ENCODE measurements at regions not wholly inside any gene's neighbourhood (a gene's known extent, or its start where the extent isn't known, plus 50 kb on each side); places are given as distances from the start of the nearest gene placed in this dataset.
A peak's percentile ranks its signal among the peaks of the same experiment; 100 is the strongest.

GRCh38 chr15:95286352-95286880 is 1044.1 kb upstream of the NR2F2 start:
- no peak for DNase-seq (ENCODE audit: low spot score)

- no peak for DNase-seq (ENCODE audit: low spot score)
Measured at GRCh38 chr15:95287720-95288103, 1042.8 kb upstream of the NR2F2 start.

- no peak for DNase-seq (ENCODE audit: low spot score)
Measured at GRCh38 chr15:95288626-95289025, 1041.9 kb upstream of the NR2F2 start.

- no peak for DNase-seq (ENCODE audit: low spot score)
Measured at GRCh38 chr15:95290176-95290974, 1040.1 kb upstream of the NR2F2 start.

- peak; percentile 39 for DNase-seq (ENCODE audit: low spot score)
Measured at GRCh38 chr15:95291898-95292472, 1038.5 kb upstream of the NR2F2 start.

GRCh38 chr15:95292785-95293450 is 1037.6 kb upstream of the NR2F2 start:
- DNase-seq (ENCODE audit: low spot score), result no peak

- DNase-seq (ENCODE audit: low spot score), result no peak
Measured at GRCh38 chr15:95293456-95294031, 1037.0 kb upstream of the NR2F2 start.

- DNase-seq (ENCODE audit: low spot score), result no peak
Measured at GRCh38 chr15:95295363-95295762, 1035.1 kb upstream of the NR2F2 start.

- DNase-seq (ENCODE audit: low spot score), result no peak
Measured at GRCh38 chr15:95295896-95296625, 1034.4 kb upstream of the NR2F2 start.

GRCh38 chr15:95296643-95297042 is 1033.9 kb upstream of the NR2F2 start:
- no peak for DNase-seq (ENCODE audit: low spot score)

- DNase-seq (ENCODE audit: low spot score), result no peak
Measured at GRCh38 chr15:95298729-95299128, 1031.8 kb upstream of the NR2F2 start.

GRCh38 chr15:95300958-95301357 is 1029.5 kb upstream of the NR2F2 start:
- no peak for DNase-seq (ENCODE audit: low spot score)

- no peak for DNase-seq (ENCODE audit: low spot score)
Measured at GRCh38 chr15:95302206-95302605, 1028.3 kb upstream of the NR2F2 start.

GRCh38 chr15:95302809-95303208 is 1027.7 kb upstream of the NR2F2 start:
- DNase-seq (ENCODE audit: low spot score), result no peak

- no peak for DNase-seq (ENCODE audit: low spot score)
Measured at GRCh38 chr15:95303713-95304112, 1026.8 kb upstream of the NR2F2 start.

- no peak for DNase-seq (ENCODE audit: low spot score)
Measured at GRCh38 chr15:95304151-95304946, 1026.2 kb upstream of the NR2F2 start.

- no peak for DNase-seq (ENCODE audit: low spot score)
Measured at GRCh38 chr15:95304947-95305400, 1025.5 kb upstream of the NR2F2 start.

- DNase-seq (ENCODE audit: low spot score), result no peak
Measured at GRCh38 chr15:95307115-95307514, 1023.4 kb upstream of the NR2F2 start.

- no peak for DNase-seq (ENCODE audit: low spot score)
Measured at GRCh38 chr15:95319242-95319641, 1011.3 kb upstream of the NR2F2 start.

- DNase-seq (ENCODE audit: low spot score), result no peak
Measured at GRCh38 chr15:95323796-95324195, 1006.7 kb upstream of the NR2F2 start.

GRCh38 chr15:95324656-95325055 is 1005.8 kb upstream of the NR2F2 start:
- DNase-seq (ENCODE audit: low spot score), result no peak
